Stimulated activated CD4-positive, alpha-beta T cell treated with anti-CD3 and anti-CD28 coated beads, Interleukin-2, amount 100 ng/mL, for 24 hours (primary cell): ENCODE measurements at regions not wholly inside any gene's neighbourhood (a gene's known extent, or its start where the extent isn't known, plus 50 kb on each side); places are given as distances from the start of the nearest gene placed in this dataset.

Experiments used
- DNase-seq, 2 donors: peaks; one replicate each; pipeline ENCODE4 v3.0.0-alpha.2; 2020

GRCh38 chr1:163664671-163665335, 343.0 kb downstream of the NUF2 start:
- DNase-seq = no peak

GRCh38 chr1:163668472-163668871, 346.7 kb downstream of the NUF2 start:
- no peak for DNase-seq

GRCh38 chr1:163670989-163671757, 349.4 kb downstream of the NUF2 start:
- no peak for DNase-seq

- no peak for DNase-seq
These were observed 351.4 kb downstream of the NUF2 start for GRCh38 chr1:163672976-163673758.

- DNase-seq = no peak
These were observed 352.0 kb downstream of the NUF2 start for GRCh38 chr1:163673759-163674151.

GRCh38 chr1:163674236-163674635, 352.5 kb downstream of the NUF2 start:
- DNase-seq = no peak

- DNase-seq = no peak
These were observed 363.0 kb downstream of the NUF2 start for GRCh38 chr1:163684785-163685184.

GRCh38 chr1:163692266-163692665, 370.5 kb downstream of the NUF2 start:
- DNase-seq = no peak

- DNase-seq = no peak
These were observed 375.4 kb downstream of the NUF2 start for GRCh38 chr1:163697137-163697536.

- no peak for DNase-seq
These were observed 380.1 kb downstream of the NUF2 start for GRCh38 chr1:163701783-163702374.

GRCh38 chr1:163703794-163704193, 382.0 kb downstream of the NUF2 start:
- no peak for DNase-seq

- DNase-seq = no peak
These were observed 385.2 kb downstream of the NUF2 start for GRCh38 chr1:163706915-163707314.

GRCh38 chr1:163709636-163710035, 387.9 kb downstream of the NUF2 start:
- no peak for DNase-seq

GRCh38 chr1:163712321-163712720, 390.6 kb downstream of the NUF2 start:
- no peak for DNase-seq

- no peak for DNase-seq
These were observed 398.5 kb downstream of the NUF2 start for GRCh38 chr1:163720294-163720693.

GRCh38 chr1:163725551-163725950, 403.8 kb downstream of the NUF2 start:
- no peak for DNase-seq

- DNase-seq = no peak
These were observed 408.7 kb downstream of the NUF2 start for GRCh38 chr1:163730411-163730821.

GRCh38 chr1:163737261-163737660, 415.5 kb downstream of the NUF2 start:
- no peak for DNase-seq

GRCh38 chr1:163744301-163744887, 422.6 kb downstream of the NUF2 start:
- no peak for DNase-seq

GRCh38 chr1:163745204-163745603, 423.4 kb downstream of the NUF2 start:
- no peak for DNase-seq

GRCh38 chr1:163747261-163747660, 425.5 kb downstream of the NUF2 start:
- no peak for DNase-seq

- no peak for DNase-seq
These were observed 426.1 kb downstream of the NUF2 start for GRCh38 chr1:163747855-163748254.
